HepG2 (cell line): ENCODE measurements at regions not wholly inside any gene's neighbourhood (a gene's known extent, or its start where the extent isn't known, plus 50 kb on each side); places are given as distances from the start of the nearest gene placed in this dataset.

Source experiments
- ATAC-seq: fragments of 200-7000 bp; cut with Tn5 transposase; 3 replicates; pipeline ENCODE4 v1.9.1; 2020; ENCODE audit warnings: mild to moderate bottlenecking, moderate library complexity
- BruUV-seq: library from RNA; stranded (reverse); fragments of 400-500 nt; replicated peaks from 2 replicates; lab custom pipeline; 2021; lab: Mats Ljungman, UMichigan
- CTCF ChIA-PET: fragments of 300-600 bp; formaldehyde crosslinking; extraction: SDS; loops from one replicate; lab custom pipeline; 2021; ENCODE audit warnings: low total read pairs, inconsistent platforms, low intra/inter-chr PET ratio; lab: Yijun Ruan, JAX
- POLR2A ChIA-PET: fragments of 350-600 bp; sonication (Branson Sonifier 250); formaldehyde crosslinking; loops from one replicate; lab custom pipeline; 2020; ENCODE audit warnings: antibody characterized with exemption, inconsistent platforms; lab: Yijun Ruan, JAX
- DNase-seq: peaks from one replicate; pipeline ENCODE4 v3.0.0-alpha.2; 2015; ENCODE audit warnings: low spot score
- FAIRE-seq: peaks from 3 replicates; lab custom pipeline; 2011; peaks lifted over from hg19 to GRCh38; lab: Jason Lieb, UNC
- H2AFZ ChIP-seq: one replicate; pipeline ENCODE4 v1.6.1; 2011; ENCODE audit warnings: low read length, inconsistent platforms
- H3K27ac ChIP-seq: fragments of 300-600 bp; 3 replicates; pipeline ENCODE4 v1.8.0; 2011; ENCODE audit warnings: mixed run types, mild to moderate bottlenecking, mixed read lengths, low read length, inconsistent platforms; ENCODE audit not compliant: insufficient read depth; ENCODE audit errors: extremely low read length
- H3K27me3 ChIP-seq, 2 experiments: fragments of 200-600 bp in 1 of 2; 2 replicates in 1 of 2; 3 replicates in 1 of 2; pipeline versions ENCODE4 v1.6.0 to v1.8.0; 2011; ENCODE audit warnings: low read length in 2 of 2, mild to moderate bottlenecking in 2 of 2, moderate library complexity in 2 of 2, inconsistent platforms in 1 of 2; ENCODE audit not compliant: insufficient read depth in 2 of 2, control insufficient read depth in 1 of 2
- H3K36me3 ChIP-seq, 2 experiments: fragments of 200-600 bp in 1 of 2; replicated peaks in 1 of 2; 2 replicates in 1 of 2; 3 replicates in 1 of 2; pipeline versions ENCODE4 v1.5.1 to v1.8.0; 2011; ENCODE audit warnings: low read length in 2 of 2, inconsistent platforms in 1 of 2; ENCODE audit not compliant: insufficient read depth in 2 of 2, control insufficient read depth in 1 of 2
- H3K4me1 ChIP-seq: 2 replicates; pipeline ENCODE4 v1.5.1; 2012; ENCODE audit warnings: low read length, inconsistent platforms; ENCODE audit not compliant: insufficient read depth
- H3K4me2 ChIP-seq: 2 replicates; pipeline ENCODE4 v1.6.0; 2011; ENCODE audit warnings: low read depth, low read length, inconsistent platforms
- H3K4me3 ChIP-seq, 3 experiments: fragments of 200-600 bp in 1 of 3; sonication (generic), shearing (Covaris generic) in 1 of 3; replicated peaks in 1 of 3; 2 replicates each; pipeline ENCODE4 v1.5.1; 2011 to 2016; ENCODE audit warnings: low read length in 3 of 3, inconsistent platforms in 2 of 3, low read depth in 2 of 3, mild to moderate bottlenecking in 2 of 3, control low read depth in 1 of 3, mixed read lengths in 1 of 3; ENCODE audit not compliant: insufficient read depth in 1 of 3
- H3K79me2 ChIP-seq: one replicate; pipeline ENCODE4 v1.6.1; 2011; ENCODE audit warnings: low read length, inconsistent platforms; ENCODE audit not compliant: insufficient read depth
- H3K9ac ChIP-seq: 2 replicates; pipeline ENCODE4 v1.6.0; 2011; ENCODE audit warnings: mild to moderate bottlenecking, low read depth, low read length, inconsistent platforms; ENCODE audit not compliant: insufficient read depth
- H3K9me3 ChIP-seq: 2 replicates; pipeline ENCODE4 v1.5.1; 2012; ENCODE audit warnings: mild to moderate bottlenecking, low read length
- H4K20me1 ChIP-seq: 2 replicates; pipeline ENCODE4 v1.6.0; 2011; ENCODE audit warnings: inconsistent platforms, mild to moderate bottlenecking, low read length, moderate library complexity; ENCODE audit not compliant: insufficient read depth
- RAD51 ChIP-seq: fragments of 450-650 bp; IDR thresholded peaks from 2 replicates; pipeline ENCODE4 v1.6.1; 2016; ENCODE audit warnings: borderline replicate concordance
- whole genome bisulfite sequencing: methylation state at CpG from one replicate; pipeline ENCODE4 v1.1.6; 2017; ENCODE audit warnings: low lambda C conversion rate; 5-methylcytosine and 5-hydroxymethylcytosine counted together
- in situ Hi-C: cut with HindIII; loops from 2 replicates; pipeline ENCODE4 v1.10.0; 2017; ENCODE audit warnings: low pct_unique_long_range_greater_than_20kb; ENCODE audit not compliant: extremely low pct_ligation_motif_present
- intact Hi-C: fragments of 100-400 bp; cut with micrococcal nuclease; formaldehyde crosslinking; loops from one replicate; pipeline ENCODE4 v1.10.0; 2022; ENCODE audit not compliant: unreplicated experiment
- TF ChIP-seq, protein P1 (sequence below), 2 experiments: sonication (generic) in 1 of 2; formaldehyde crosslinking in 1 of 2; IDR thresholded peaks; 2 replicates each; pipeline versions ENCODE4 v1.6.1 to v1.9.0; 2014 to 2022; ENCODE audit warnings: antibody characterized with exemption in 1 of 2, borderline replicate concordance in 1 of 2, inconsistent platforms in 1 of 2, low read depth in 1 of 2, missing genetic modification reagents in 1 of 2
- TF ChIP-seq, protein P2 (sequence below), 2 experiments: sonication (generic) in 1 of 2; formaldehyde crosslinking in 1 of 2; IDR thresholded peaks; 2 replicates each; pipeline versions ENCODE4 v1.5.1 to v1.6.1; 2011 to 2020; ENCODE audit warnings: borderline replicate concordance in 1 of 2, low read depth in 1 of 2, low read length in 1 of 2, mild to moderate bottlenecking in 1 of 2, missing genetic modification reagents in 1 of 2, moderate library complexity in 1 of 2

DNA sequence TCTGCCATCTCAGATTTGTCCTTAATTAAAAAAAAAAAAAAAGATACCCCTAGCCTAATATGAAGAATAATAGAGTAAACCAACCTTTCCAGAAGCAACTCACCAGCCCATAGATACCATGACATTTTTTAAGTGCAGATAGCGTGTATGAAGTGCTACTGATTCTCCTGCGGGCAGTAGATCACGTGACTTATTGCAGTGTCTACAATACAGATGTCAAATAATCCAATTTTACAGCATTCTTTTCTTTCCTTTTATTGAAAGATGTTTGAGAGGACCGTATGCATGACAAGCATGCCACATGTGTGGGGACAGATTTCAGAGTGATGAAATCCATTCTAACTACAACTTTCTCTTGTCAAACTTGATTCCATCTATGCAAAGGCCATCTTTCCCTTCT is 232.9 kb upstream of the SP4 start:
- 38% methylated on average over 4 of the region's 4 CpGs for WGBS
- Histone ChIP-seq H3K4me1 (no peaks in the 10 kb centered on the region), H3K9me3 (no peaks in the 10 kb centered on the region), H4K20me1 (no peaks in the 10 kb centered on the region), H3K36me3 (no peaks in the 10 kb centered on the region), H3K4me3 (no peak overlapping the region), H3K79me2 (no peaks in the 10 kb centered on the region), H3K27me3 (no peaks in the 10 kb centered on the region), H3K27ac (no peak overlapping the region), H2AFZ (no peak overlapping the region)
- POLR2A ChIA-PET = no interaction called here
- DNase-seq = no peak
- intact Hi-C loops = no loop called here
- no TSS peak for BruUV-seq
- peak; percentile 80 for TF ChIP-seq RAD51
- TF ChIP-seq, protein P1, sequence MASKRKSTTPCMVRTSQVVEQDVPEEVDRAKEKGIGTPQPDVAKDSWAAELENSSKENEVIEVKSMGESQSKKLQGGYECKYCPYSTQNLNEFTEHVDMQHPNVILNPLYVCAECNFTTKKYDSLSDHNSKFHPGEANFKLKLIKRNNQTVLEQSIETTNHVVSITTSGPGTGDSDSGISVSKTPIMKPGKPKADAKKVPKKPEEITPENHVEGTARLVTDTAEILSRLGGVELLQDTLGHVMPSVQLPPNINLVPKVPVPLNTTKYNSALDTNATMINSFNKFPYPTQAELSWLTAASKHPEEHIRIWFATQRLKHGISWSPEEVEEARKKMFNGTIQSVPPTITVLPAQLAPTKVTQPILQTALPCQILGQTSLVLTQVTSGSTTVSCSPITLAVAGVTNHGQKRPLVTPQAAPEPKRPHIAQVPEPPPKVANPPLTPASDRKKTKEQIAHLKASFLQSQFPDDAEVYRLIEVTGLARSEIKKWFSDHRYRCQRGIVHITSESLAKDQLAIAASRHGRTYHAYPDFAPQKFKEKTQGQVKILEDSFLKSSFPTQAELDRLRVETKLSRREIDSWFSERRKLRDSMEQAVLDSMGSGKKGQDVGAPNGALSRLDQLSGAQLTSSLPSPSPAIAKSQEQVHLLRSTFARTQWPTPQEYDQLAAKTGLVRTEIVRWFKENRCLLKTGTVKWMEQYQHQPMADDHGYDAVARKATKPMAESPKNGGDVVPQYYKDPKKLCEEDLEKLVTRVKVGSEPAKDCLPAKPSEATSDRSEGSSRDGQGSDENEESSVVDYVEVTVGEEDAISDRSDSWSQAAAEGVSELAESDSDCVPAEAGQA (IDR thresholded peaks at IDR 0.05; ENCODE audit: low read depth) = no peak
- TF ChIP-seq, protein P1 (CRISPR knock-in tag; IDR thresholded peaks at IDR 0.05; ENCODE audit: borderline replicate concordance) = no peak
- TF ChIP-seq, protein P2, sequence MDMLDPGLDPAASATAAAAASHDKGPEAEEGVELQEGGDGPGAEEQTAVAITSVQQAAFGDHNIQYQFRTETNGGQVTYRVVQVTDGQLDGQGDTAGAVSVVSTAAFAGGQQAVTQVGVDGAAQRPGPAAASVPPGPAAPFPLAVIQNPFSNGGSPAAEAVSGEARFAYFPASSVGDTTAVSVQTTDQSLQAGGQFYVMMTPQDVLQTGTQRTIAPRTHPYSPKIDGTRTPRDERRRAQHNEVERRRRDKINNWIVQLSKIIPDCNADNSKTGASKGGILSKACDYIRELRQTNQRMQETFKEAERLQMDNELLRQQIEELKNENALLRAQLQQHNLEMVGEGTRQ (IDR thresholded peaks at IDR 0.05; ENCODE audit: low read depth, low read length) = peak; percentile 59; the same call in 1 of the 2 replicates
- TF ChIP-seq, protein P2 (CRISPR knock-in tag; IDR thresholded peaks at IDR 0.05; ENCODE audit: borderline replicate concordance) = no peak
- TF ChIP-seq, all 625 proteins: peak for 2
- ATAC-seq (no peak), FAIRE-seq (no peak)
- Histone ChIP-seq H3K9ac (no peak overlapping the region), H3K4me2 (no peak overlapping the region)
- CTCF ChIA-PET = no interaction called here
- in situ Hi-C loops = no loop called here
